GM19438 (cell line): ENCODE measurements at regions not wholly inside any gene's neighbourhood (a gene's known extent, or its start where the extent isn't known, plus 50 kb on each side); places are given as distances from the start of the nearest gene placed in this dataset.
"Not testable (repeated sequence)": the region's sequence is repeated elsewhere in the genome, so short reads cannot be mapped to it uniquely, and the experiment has no call there.

Experiments used
- ATAC-seq: cut with Tn5 transposase; IDR thresholded peaks from one replicate; pipeline ENCODE4 v1.9.1; 2021; ENCODE audit warnings: low read depth; ENCODE audit not compliant: unreplicated experiment

DNA sequence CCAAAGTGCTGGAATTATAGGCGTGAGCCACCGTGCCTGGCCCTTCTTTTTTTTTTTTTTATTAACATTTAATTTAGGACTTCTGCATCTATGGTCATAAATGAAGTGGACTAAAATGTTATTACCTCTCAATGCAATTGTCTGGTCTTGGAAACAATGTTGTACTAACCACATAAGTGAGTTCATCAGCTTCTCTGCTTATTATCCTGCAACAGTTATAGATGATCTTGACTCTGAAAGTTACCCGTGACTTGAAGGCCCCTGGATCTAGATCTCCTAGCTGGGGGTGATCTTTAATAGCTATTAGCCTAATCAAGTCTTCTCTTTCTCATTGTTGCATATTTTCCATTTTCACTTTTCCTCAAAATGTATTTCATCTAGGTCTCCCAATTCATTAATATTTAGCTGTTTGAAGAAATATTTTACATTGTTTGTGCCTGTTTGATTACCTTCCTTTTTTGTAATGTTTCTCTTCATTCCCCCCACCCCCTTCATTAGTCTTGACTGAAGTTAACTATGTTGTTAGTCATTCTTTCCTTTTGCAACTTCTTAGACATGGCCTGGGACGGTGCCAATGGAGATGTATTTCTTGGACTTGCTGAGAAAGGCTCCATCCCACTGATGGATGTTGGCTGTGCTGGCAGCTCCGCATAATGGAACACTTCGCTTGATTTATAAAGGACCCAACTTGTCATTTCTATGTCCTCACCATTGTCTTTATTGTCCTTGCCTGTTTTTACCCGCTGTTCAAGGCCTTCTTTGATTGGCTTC lies 141.6 kb upstream of the RIOK3 start:
- ATAC-seq = no peak

DNA sequence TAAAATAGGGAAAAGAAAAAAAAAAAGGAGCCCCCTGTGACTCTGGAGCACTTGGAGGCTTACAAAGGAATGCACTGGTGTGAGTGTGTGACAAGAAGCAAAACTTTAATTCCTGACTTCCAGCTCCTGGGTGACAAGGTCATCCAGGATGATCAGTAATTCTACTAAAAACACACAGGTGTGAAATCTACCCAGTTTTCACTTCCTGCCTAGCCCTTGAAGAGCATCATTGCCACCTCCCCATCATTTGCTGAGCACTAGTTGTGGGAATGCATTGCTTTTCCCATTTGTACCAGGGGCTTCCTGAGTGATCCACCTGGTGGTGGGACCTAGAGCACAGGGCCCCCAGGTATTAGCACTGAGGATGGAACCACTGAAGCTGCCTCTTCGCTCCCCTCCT lies 139.7 kb upstream of the RIOK3 start:
- no peak for ATAC-seq

- no peak for ATAC-seq
These were observed 138.4 kb upstream of the RIOK3 start for GRCh38 chr18:23314672-23315071.

GRCh38 chr18:23316316-23316715 lies 136.8 kb upstream of the RIOK3 start:
- ATAC-seq = no peak

DNA sequence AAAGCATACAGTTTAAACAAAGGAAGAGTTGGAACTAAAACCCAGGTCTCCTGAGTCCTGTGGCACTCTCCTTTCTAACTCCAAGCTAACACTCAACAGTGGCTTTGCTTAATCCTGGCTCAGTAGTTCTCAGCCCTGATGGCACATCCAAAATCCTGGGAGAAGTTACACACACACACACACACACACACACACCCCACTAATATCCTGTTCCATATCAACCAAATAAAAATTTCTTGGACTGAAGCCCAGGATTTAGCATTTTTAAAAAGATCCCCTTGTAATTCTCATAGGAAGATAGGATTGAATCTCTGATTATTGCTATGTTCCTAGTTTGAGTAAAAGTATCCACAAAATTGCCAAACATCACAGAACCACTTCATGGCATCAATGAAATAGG lies 136.1 kb upstream of the RIOK3 start:
- no peak for ATAC-seq

DNA sequence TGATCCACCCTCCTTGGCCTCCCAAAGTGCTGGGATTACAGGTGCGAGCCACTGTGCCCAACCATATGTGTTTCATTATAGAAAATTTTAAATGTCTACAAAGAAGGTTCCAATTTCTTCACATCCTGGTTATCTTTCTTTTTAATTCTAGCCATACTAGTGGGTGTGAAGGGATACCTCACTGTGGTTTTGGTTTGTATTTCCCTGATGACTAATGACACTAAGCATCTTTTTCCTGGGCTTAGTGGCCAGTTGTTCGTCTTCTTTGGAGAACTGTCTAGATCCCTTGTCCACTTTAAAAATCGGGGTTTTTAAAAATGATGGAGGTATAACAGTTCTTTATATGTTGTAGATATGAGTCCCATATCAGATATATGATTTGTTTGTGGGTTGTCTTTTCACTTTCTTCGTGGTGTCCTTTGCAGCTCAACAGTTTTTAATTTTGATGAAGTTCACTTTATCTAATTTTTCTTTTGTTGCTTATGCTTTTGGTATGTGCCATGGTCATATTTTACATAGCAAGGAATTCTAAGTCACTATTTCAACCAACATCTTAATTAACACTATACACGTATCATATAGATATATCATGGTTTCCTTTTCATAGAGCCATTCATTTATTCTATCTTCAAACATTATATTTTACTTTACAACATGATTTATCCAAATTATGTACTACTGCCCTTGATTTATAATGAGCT lies 135.0 kb upstream of the RIOK3 start:
- ATAC-seq = no peak

- no peak for ATAC-seq
These were observed 132.3 kb upstream of the RIOK3 start for GRCh38 chr18:23320709-23321236.

GRCh38 chr18:23321996-23322395 lies 131.1 kb upstream of the RIOK3 start:
- ATAC-seq = no peak

GRCh38 chr18:23324056-23324811 lies 128.9 kb upstream of the RIOK3 start:
- no peak for ATAC-seq

DNA sequence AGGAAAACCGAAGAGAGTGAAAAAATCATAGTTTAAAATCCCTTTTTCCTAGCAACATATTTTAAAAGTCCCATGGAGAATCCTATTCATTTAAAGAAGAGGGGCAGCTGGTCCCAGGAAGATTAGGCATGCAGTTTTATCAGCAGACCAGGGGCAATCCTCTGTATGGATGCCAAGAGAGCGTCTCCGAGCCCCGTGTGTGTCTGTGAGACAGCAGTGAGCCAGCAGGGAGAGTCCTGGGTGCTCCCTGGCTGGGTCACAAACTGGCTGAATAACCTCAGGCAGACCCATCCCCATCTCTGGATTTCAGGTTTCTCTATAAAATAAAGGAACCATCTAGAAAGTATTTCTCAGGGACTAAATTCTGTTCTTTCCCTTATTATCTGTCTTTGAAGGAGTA lies 128.2 kb upstream of the RIOK3 start:
- no peak for ATAC-seq

- not testable (repeated sequence) for ATAC-seq
These were observed 123.4 kb upstream of the RIOK3 start for GRCh38 chr18:23329671-23330070.

DNA sequence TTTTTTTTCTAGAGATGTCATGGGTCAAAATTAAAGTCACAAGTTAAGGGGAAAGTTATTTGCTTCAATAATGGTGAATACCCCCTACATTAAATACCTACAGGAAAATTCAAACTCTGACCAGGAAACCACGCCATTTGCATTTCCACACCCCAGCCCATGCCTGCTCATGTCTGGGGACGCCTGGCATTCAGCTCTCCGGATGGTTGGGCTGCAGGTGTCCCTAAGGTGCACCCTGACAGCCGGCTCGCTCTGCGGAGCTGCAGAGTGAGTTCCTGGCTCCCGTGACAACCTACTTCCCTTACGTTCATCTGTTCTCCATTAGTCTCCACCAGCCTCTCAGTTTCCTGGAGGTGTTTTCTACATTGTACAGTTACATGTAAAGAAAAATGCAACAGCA lies 122.7 kb upstream of the RIOK3 start:
- no peak for ATAC-seq

DNA sequence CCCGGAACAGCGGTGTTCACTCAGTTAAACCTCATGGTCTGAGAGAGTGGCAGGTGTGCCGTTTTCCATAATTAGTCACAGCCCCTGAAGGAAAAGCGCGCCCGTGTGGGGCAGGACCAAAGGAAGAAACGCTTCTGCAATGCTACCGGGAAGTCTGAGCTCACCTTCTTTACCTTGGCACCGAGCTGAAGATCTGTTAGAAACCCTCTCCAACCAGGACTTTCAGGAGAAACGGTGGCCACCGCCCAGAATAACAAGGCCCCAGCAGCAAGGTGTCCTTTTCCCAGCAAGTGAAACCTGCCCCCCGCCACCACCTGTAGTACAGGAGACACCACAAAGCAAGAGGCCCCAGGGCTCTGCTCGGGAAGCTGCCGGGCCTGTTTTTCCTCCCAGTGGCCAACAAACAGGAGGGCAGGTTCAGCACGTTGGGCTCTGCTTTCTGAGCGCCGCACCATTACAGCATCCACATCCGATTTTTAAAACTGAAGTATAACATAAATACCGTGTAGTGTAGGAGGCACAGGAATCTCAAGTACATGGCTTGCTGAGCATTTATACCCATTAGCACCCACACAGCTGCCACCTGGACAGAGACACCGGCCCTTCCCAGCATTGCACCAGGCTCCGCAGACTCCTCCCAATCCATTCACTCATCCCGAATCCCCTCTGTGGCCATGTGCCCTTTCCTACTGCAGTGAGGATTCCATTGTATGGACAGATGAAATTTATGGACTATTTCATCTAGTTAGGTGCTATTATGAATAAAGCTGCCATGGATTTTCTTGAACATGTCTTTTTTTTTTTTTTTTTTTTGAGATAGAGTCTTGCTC lies 121.8 kb upstream of the RIOK3 start:
- ATAC-seq = no peak

DNA sequence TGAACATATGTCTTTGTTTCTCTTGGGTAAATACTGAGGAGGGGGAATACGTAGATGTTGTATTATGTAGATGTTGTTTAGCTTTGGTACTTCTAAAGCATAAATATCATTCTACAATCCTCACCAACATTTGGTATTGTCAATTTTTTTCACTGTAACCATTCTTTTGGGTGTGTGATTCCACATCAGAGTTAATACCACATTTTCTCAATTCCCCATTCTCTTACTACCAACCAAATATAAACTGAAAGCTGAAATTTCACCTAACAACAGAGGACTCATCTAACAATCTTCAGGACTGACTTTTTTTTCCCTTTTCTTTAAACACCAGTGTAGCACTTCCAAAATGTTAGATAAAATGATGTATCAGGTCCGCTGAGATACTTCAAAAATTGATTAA lies 120.7 kb upstream of the RIOK3 start:
- ATAC-seq = no peak

DNA sequence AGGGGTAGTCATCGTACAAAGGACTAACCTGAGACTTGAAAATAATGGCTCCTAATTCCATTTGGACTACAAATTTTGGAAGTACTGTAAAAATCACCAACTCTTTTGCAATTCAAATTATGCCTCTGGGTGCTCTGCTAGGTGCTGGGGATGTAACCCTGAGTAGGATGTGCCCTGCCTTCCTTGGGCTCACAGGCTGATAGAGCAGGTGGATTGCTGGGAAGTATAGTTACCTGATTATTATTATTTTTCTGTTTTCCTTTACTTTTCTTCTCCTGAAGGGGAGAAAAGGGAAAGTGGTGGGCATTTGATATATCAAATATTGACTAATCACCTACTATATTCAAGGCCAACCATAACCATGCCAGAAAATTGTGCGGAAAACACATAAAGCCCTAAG lies 119.3 kb upstream of the RIOK3 start:
- no peak for ATAC-seq

GRCh38 chr18:23334569-23334968 lies 118.5 kb upstream of the RIOK3 start:
- no peak for ATAC-seq

DNA sequence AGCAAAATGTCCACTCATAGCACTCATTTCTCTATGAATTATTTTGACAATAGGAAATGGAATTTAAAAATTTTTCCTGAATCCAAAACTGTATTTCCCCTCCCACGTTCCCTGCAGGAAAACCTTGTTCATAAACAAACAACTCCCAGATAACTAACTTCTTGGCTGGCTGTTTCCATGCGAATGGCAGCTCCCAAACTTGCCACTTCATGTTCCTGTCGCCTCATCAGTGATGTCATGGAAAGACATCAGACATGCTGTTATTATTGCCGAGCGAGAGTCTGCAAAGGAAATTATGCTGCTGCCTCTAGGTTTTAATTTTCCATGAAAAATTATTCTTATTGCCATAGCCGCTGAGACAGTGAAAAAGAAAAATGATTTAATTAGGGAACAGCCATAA lies 117.0 kb upstream of the RIOK3 start:
- no peak for ATAC-seq

DNA sequence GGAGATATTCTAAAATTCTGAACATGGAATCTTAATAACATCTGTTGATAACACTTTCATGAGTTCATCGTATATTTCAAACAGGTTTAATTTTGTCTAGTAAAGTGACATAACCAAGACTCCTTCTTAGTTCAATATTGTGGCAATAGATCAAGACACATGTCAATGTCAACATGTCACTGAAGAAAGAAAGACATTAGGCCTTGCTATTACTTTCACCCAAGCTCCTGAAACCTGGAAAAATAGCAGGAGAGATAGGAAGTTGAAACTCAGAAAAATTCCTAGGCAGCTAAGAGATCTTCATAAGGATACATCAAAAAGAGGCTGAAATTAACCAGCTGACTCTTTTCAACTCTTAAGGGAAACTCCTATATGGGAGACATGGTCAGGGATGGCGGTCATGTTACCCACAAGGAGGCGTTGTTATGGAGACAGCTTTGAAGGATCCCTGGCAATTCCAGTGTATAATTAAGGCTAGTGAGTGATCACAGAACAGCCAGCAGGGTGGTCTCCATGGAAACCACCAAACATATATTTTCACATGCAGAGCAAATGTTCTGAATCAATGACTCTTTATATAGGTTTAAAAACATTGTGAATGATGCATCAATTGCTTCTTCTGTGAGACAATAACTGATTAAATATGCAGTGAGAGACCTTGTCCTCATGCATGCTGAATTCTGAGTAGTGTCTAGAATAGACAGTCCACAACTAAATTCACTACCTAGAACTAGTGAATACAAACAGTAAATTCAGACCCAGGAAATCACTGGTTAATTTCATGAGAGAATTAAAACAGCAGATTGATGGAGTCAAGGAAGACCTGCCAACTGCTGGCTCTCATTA lies 115.3 kb upstream of the RIOK3 start:
- ATAC-seq = no peak

DNA sequence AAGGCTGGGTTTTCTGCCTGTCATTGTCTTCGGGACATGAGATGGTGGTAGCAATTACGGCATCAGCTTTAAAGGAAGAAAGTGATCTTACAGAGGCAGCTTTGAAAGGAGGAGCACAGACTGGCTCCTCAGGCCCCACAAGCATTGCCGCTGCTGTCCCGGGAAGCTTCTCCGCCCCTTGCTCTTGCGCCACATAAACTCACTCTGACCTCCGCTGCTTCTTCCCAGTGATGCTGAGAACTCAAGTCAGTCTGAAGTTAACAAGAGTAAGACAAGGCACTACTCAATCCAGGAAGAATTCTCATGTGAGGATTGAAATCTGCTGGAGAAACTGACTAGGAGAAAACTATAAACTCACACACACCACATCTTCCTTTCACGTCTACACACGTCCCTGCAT lies 112.4 kb upstream of the RIOK3 start:
- no peak for ATAC-seq

DNA sequence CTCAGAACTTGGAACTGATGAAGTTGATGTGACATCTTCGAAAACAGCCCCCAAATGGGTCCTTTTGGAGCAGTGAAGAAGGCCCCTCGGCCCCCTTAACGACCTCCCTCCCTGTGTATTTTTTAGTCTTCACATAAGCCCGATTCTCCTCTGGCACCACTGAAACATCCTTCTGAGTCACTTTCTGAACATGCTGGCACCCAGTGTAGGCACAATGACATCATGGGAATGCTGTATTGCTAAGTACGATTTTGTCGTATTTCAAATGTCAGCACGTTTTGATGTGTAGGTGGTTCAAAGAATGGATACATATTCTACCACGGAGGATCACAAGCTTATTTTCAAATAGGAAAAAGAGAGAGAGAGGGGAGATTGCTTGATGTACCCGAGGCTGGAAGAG lies 111.7 kb upstream of the RIOK3 start:
- ATAC-seq = no peak
